H1 (cell line): ENCODE measurements at regions not wholly inside any gene's neighbourhood (a gene's known extent, or its start where the extent isn't known, plus 50 kb on each side); places are given as distances from the start of the nearest gene placed in this dataset.

Experiments
- ATF2 ChIP-seq: IDR thresholded peaks from 2 replicates; pipeline ENCODE4 v1.6.1; 2012; ENCODE audit warnings: low read length, inconsistent platforms
- CEBPB ChIP-seq: IDR thresholded peaks from 2 replicates; pipeline ENCODE4 v1.6.1; 2012; ENCODE audit warnings: low read depth, low read length
- CHD2 ChIP-seq: IDR thresholded peaks from 2 replicates; pipeline ENCODE4 v1.6.1; 2012; ENCODE audit warnings: low read length, improper control_type of control experiment
- CTCF ChIP-seq, 3 experiments: IDR thresholded peaks; 1 replicate in 2 of 3; 2 replicates in 1 of 3; pipeline versions ENCODE4 v1.5.1 to v1.6.1; 2011; ENCODE audit warnings: low read length in 3 of 3, mild to moderate bottlenecking in 3 of 3, inconsistent platforms in 2 of 3, low read depth in 1 of 3, moderate library complexity in 1 of 3; ENCODE audit not compliant: insufficient read depth in 1 of 3; ENCODE audit errors: control extremely low read depth in 1 of 3
- HDAC2 ChIP-seq, 2 experiments: fragments of 300-600 bp in 1 of 2; sonication (generic) in 1 of 2; IDR thresholded peaks; 2 replicates each; pipeline ENCODE4 v1.6.1; 2011 to 2012; ENCODE audit warnings: low read depth in 2 of 2, low read length in 2 of 2, mild to moderate bottlenecking in 2 of 2, moderate library complexity in 2 of 2, borderline replicate concordance in 1 of 2, inconsistent platforms in 1 of 2
- POLR2A ChIP-seq, 2 experiments: IDR thresholded peaks; 1 replicate in 1 of 2; 2 replicates in 1 of 2; pipeline ENCODE4 v1.6.1; 2011; ENCODE audit warnings: low read depth in 2 of 2, low read length in 2 of 2, mild to moderate bottlenecking in 2 of 2; ENCODE audit errors: control extremely low read depth in 1 of 2
- POLR2AphosphoS5 ChIP-seq: IDR thresholded peaks from 2 replicates; pipeline ENCODE4 v1.6.1; 2011; ENCODE audit warnings: low read depth, low read length
- RAD21 ChIP-seq, 2 experiments: IDR thresholded peaks in 1 of 2; conservative IDR thresholded peaks in 1 of 2; 2 replicates each; pipeline ENCODE4 v1.6.1; 2011; ENCODE audit warnings: low read depth in 2 of 2, low read length in 2 of 2, improper control_type of control experiment in 1 of 2, inconsistent platforms in 1 of 2, mild to moderate bottlenecking in 1 of 2, moderate library complexity in 1 of 2
- SIN3A ChIP-seq, 2 experiments: IDR thresholded peaks in 1 of 2; conservative IDR thresholded peaks in 1 of 2; 2 replicates each; pipeline ENCODE4 v1.6.1; 2011 to 2012; ENCODE audit warnings: low read length in 2 of 2, improper control_type of control experiment in 1 of 2, low read depth in 1 of 2, mild to moderate bottlenecking in 1 of 2
- SUZ12 ChIP-seq: fragments of 200-600 bp; sonication (generic); IDR thresholded peaks from 2 replicates; pipeline ENCODE4 v1.6.1; 2012; ENCODE audit warnings: mild to moderate bottlenecking, inconsistent platforms, low read length, moderate library complexity, mixed read lengths
- TAF7 ChIP-seq: optimal IDR thresholded peaks from 2 replicates; pipeline ENCODE3; 2011; ENCODE audit warnings: low read depth, mild to moderate bottlenecking, inconsistent platforms, low read length, moderate library complexity, borderline replicate concordance
- USF2 ChIP-seq: IDR thresholded peaks from 2 replicates; pipeline ENCODE4 v1.6.1; 2011; ENCODE audit warnings: low read length, improper control_type of control experiment

- TF ChIP-seq CTCF (IDR thresholded peaks at IDR 0.05; ENCODE audit: control extremely low read depth in 1 of 3, insufficient read depth in 1 of 3, low read depth in 1 of 3, low read length in 3 of 3) (peak; percentile 66 to 96 (median 79)), ATF2 (no peak), CHD2 (no peak), POLR2AphosphoS5 (no peak), SUZ12 (no peak), HDAC2 (IDR thresholded peaks at IDR 0.05; ENCODE audit: borderline replicate concordance in 1 of 2, low read depth in 2 of 2, low read length in 2 of 2) (no peak), RAD21 (IDR thresholded peaks at IDR 0.05 in 1 of 2, conservative IDR thresholded peaks at IDR 0.05 in 1 of 2; ENCODE audit: low read depth in 2 of 2, low read length in 2 of 2) (peak; percentile 58 to 68), CEBPB (no peak), POLR2A (IDR thresholded peaks at IDR 0.05; ENCODE audit: control extremely low read depth in 1 of 2, low read depth in 2 of 2, low read length in 2 of 2) (no peak), USF2 (no peak), TAF7 (no peak), SIN3A (conservative IDR thresholded peaks at IDR 0.05 in 1 of 2, IDR thresholded peaks at IDR 0.05 in 1 of 2; ENCODE audit: low read depth in 1 of 2, low read length in 2 of 2) (no peak)
Observed at GRCh38 chr4:57190601-57191481, 80.7 kb upstream of the IGFBP7 start.
